SIG-M5 treated with dmso at 0.1 percent for 504 hours (cell line): ENCODE measurements at regions not wholly inside any gene's neighbourhood (a gene's known extent, or its start where the extent isn't known, plus 50 kb on each side); places are given as distances from the start of the nearest gene placed in this dataset.

Experiments
- DNase-seq: peaks from one replicate; lab custom pipeline; 2025; ENCODE audit not compliant: unreplicated experiment; lab: John Stamatoyannopoulos, UW

- DNase-seq, result no peak
Observed at GRCh38 chr11:70696564-70696963, 298.2 kb downstream of the CTTN start.

DNA sequence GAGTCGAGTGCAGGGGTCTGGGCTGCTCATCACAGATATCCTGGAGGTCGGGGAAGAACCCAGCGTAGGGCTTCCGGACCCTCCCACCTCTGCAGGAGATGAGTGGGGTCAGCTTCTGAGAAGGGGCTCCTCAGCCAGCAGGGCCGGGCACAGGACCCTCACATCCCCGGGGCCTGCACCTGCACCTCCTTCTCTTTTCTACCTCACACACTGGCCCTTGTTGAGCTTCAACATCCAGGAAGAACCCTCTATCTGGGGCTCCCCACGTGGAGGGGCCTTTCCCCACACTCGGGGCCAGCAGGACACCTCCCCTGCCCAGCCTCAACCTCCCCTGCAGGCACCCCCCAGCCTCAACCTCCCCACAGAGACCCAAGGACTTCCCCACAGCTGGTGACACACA, 299.4 kb downstream of the CTTN start:
- DNase-seq, result no peak

- no peak for DNase-seq
Observed at GRCh38 chr11:70698871-70699270, 300.5 kb downstream of the CTTN start.

DNA sequence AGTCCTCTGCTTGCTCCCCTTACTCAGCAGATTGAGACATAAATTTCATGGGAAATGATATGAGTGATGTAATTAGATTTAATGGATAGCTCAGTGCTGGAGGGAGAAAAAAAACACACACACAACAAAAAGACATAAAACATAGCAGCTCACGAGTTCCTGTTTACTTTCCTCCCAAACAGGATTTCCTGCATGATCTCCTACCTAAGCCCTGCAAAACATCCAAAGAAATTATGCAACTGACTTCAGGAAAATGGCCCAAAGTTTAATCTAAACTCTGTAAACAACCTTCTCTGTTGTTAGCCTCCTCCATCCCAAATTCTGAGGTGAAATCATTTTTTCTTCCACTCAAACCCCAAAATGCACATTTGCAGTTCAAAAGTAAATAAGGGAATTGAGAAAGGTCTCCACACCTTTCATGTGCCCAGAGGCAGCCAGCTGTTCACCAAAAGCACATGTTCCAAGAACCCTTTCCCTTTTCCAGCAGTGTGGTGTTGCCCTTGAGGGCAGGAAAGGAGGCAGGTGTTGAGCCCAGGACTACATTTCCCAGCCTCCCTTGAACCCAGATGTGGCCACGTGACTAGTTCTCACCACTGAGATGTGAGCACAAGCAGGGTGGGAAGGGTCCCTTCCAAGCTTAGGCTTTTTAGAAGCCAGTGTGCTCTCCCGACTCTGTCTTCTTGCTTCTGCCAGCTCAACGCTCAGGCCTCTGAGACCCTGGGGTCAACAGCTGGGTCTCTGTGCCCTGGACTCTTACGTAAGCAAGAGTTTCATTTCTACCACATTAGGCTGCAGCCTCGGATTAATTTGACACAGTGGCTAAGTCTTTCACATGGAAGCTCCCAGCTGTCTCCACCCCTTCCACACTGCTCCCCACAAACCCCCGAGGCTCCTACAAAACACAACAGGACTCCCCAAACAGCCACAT, 301.2 kb downstream of the CTTN start:
- no peak for DNase-seq

DNA sequence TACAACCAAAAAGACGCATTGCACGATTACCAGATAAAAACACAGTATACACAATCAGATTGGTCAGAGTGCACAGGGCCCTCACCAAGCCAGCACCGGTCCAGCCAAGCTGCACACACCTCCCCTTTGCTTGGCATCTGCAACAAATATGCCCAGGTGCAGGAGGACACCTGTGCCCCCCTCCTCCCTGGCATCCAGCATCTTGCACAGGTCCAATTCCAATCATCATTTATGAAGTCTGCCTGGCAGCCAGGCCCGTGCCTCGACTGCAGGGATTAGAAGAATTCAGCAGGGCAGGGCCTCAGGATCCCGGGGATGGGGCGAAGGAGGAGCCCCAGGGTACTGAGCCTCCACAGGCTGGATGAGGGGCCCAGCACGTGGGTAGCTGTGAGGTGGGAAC, 302.1 kb downstream of the CTTN start:
- DNase-seq, result no peak

GRCh38 chr11:70700871-70701270, 302.5 kb downstream of the CTTN start:
- DNase-seq, result no peak

DNA sequence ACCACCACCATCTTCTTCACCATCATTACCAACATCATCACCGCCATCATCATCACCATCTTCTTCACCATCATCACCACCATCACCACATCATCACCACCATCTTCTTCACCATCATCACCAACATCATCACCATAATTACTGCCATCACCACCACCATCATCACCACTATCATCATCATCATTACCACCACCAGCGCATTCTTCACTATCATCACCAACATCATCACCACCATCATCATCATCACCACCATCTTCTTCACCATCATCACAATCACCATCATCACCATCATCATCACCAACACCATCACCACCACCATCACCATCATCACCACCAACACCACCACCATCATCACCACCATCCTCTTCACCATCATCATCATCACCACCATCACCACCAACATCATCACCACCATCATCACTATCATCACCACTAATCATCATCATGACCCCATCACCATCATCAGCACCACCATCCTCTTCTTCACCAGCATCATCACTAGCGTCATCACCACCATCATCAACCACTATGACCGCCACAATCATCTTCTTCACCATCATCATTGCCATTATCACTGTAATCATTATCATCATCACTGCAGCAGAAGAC, 303.8 kb downstream of the CTTN start:
- DNase-seq, result no peak

DNA sequence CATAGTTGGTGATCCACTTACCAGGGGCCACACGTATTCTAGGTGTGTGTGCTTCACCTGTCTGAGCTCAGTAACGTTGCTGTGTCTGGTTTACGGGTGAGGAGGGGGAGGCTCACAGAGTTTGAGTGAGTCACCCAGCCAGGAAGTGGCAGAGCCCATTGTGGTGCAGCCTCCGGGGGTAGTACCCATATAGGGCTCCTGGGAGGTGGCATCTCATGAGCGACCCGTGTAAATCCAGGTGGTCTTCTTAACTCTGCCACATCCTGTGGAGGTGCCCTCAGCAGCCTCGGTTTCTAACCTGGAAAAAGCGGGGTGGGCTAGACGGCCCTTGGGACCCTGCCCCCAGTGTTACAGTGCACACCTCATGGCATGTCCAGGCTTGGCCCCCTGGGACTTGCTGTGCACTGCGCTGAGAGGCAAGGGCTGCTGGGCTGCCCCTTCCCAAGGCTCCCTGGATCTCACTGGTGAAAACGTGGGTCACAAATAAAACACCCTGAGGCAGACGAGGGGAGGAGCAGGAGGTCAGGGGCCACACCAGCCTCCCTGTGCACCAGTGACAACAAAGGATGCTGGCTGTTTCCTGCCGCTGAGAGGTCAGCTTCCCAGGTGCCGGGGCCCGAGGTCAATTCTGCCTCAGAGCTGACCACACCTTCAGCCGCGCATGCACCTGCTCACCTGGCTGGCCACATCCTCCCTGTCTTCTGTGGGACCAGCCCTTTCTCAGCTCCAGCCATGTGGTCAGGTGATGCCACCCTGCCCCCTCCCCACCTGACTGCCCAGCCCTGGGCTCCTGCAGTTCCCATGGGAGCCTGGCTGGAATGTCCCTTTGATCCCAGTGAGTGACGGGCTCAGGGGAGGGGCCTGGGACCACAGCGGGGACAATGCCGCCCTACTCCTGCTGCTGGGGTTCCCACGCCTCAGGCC, 305.1 kb downstream of the CTTN start:
- DNase-seq, result no peak

GRCh38 chr11:70705097-70705496, 306.8 kb downstream of the CTTN start:
- DNase-seq, result no peak

GRCh38 chr11:70705930-70706329, 307.6 kb downstream of the CTTN start:
- DNase-seq, result no peak

DNA sequence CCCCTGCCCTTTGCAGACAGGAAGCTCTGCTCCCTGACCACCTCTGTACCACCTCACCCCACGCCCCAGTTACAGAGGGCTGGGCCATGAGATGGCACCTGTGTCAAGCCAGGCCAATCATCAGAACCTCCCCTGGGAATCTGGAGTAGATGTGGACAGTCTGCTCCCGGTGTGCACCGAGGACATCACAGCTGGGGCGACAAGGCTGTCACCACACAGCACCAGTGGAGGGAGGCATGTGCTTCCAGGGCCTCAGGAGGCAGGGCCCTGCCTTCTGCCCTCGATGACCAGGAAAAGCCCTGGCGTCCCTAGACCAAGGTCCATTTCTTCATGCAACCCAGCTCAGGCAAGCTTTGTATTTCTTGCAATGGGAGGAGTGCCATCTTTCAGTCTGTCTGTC, 309.5 kb downstream of the CTTN start:
- no peak for DNase-seq

DNA sequence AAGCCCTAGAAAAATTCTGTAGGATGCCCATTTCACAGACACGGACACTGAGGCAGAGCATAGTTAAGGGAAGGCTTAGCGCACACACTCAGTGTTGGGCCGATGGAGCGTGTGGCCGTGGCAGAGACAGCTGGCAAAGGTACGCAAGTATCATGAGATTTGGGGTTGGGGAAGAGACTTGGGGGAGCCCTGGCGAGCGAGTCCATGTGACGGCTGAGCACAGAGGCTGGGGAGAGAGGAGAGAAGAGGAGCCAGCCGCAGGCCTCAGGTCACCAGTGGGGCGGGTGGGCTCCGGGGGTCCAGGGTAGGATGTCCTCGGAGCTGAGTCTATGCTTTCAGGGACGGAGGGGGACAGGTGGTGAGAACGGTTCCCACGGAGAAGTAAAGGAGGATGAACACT, 311.3 kb downstream of the CTTN start:
- no peak for DNase-seq

- no peak for DNase-seq
Observed at GRCh38 chr11:70710192-70710591, 311.9 kb downstream of the CTTN start.

DNA sequence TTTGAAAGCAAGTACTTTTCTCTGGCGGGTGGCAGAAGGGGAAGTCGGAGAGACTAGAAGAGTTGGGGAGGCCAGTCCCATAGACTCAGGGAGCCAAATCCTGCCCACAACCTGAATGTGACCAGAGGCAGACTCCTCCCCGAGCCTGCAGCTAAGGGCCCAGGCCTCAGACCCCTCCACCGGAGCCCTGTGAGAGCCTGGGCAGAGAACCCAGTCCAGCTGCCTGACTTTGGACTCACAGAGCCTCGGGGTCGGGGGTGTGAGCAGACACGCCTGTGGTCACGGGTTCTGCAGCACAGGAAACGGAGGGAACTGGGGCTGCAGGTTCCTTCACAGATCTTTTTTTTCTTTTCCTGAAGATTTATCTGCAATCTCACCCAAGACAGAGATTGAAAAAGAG, 312.3 kb downstream of the CTTN start:
- no peak for DNase-seq

GRCh38 chr11:70711095-70711910, 313.0 kb downstream of the CTTN start:
- DNase-seq, result no peak

DNA sequence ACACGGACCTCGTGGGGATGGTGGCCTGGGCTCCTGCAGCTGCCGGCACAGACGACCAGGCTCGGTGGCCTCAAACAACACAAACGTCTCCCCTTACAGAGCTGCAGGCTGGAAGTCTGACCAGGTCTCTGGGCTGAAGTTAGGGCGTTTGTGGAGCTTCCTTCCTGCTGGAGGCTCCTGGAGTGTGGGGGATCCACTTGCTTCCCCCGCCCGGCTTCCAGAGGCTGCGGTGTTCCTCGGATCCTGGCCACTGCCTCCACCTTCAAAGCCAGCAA, 313.5 kb downstream of the CTTN start:
- DNase-seq, result no peak

- no peak for DNase-seq
Observed at GRCh38 chr11:70712471-70712870, 314.1 kb downstream of the CTTN start.

GRCh38 chr11:70713086-70713835, 314.9 kb downstream of the CTTN start:
- no peak for DNase-seq

GRCh38 chr11:70713988-70714665, 315.8 kb downstream of the CTTN start:
- no peak for DNase-seq
